Retinal pigment epithelial cell (primary cell): ENCODE measurements at regions not wholly inside any gene's neighbourhood (a gene's known extent, or its start where the extent isn't known, plus 50 kb on each side); places are given as distances from the start of the nearest gene placed in this dataset.
"Not testable (repeated sequence)": the region's sequence is repeated elsewhere in the genome, so short reads cannot be mapped to it uniquely, and the experiment has no call there.

ENCODE experiments used
- DNase-seq: peaks from one replicate; pipeline ENCODE4 v3.0.0-alpha.2; 2010; ENCODE audit warnings: low read depth
- H3K4me3 ChIP-seq: 2 replicates; pipeline ENCODE4 v1.5.1; 2011; ENCODE audit warnings: mild to moderate bottlenecking, low read length, control low read depth, moderate library complexity
- CTCF ChIP-seq: conservative IDR thresholded peaks from 2 replicates; pipeline ENCODE4 v1.5.1; 2011; ENCODE audit warnings: low read depth, low read length, control low read depth, inconsistent platforms

- DNase-seq = no peak
- no peak overlapping the region for H3K4me3 ChIP-seq
- TF ChIP-seq CTCF = no peak
Measured at GRCh38 chr3:188979248-188979647, 192.5 kb upstream of the TPRG1 start.

GRCh38 chr3:188979669-188980310, 192.0 kb upstream of the TPRG1 start:
- no peak for TF ChIP-seq CTCF
- no peak overlapping the region for H3K4me3 ChIP-seq
- DNase-seq = no peak

GRCh38 chr3:188993181-188993580, 178.6 kb upstream of the TPRG1 start:
- no peak for TF ChIP-seq CTCF
- DNase-seq = no peak
- no peak overlapping the region for H3K4me3 ChIP-seq

GRCh38 chr3:189001559-189001958, 170.2 kb upstream of the TPRG1 start:
- no peak for TF ChIP-seq CTCF
- H3K4me3 ChIP-seq = no peak overlapping the region
- DNase-seq = no peak

- no peak for TF ChIP-seq CTCF
- no peak for DNase-seq
- H3K4me3 ChIP-seq = no peak overlapping the region
Measured at GRCh38 chr3:189003410-189003809, 168.4 kb upstream of the TPRG1 start.

- H3K4me3 ChIP-seq = no peak overlapping the region
- no peak for DNase-seq
- TF ChIP-seq CTCF = no peak
Measured at GRCh38 chr3:189013224-189013888, 158.4 kb upstream of the TPRG1 start.

- H3K4me3 ChIP-seq = no peak overlapping the region
- TF ChIP-seq CTCF = no peak
- no peak for DNase-seq
Measured at GRCh38 chr3:189014526-189014925, 157.2 kb upstream of the TPRG1 start.

GRCh38 chr3:189022576-189023466, 148.9 kb upstream of the TPRG1 start:
- not testable (repeated sequence) for DNase-seq

More at GRCh38 chr3:189022576-189023466, 148.9 kb upstream of the TPRG1 start:
- H3K4me3 ChIP-seq = not testable (repeated sequence)
